Caco-2 (cell line): ENCODE measurements at regions not wholly inside any gene's neighbourhood (a gene's known extent, or its start where the extent isn't known, plus 50 kb on each side); places are given as distances from the start of the nearest gene placed in this dataset.

ENCODE experiments used
- BruUV-seq: library from RNA; stranded (reverse); fragments of 400-500 nt; replicated peaks from 2 replicates; lab custom pipeline; 2021; lab: Mats Ljungman, UMichigan
- CTCF ChIA-PET: fragments of 300-600 bp; sonication (Branson Sonifier 250); formaldehyde crosslinking; loops from one replicate; lab custom pipeline; 2022; ENCODE audit warnings: antibody characterized with exemption; lab: Charles Lee
- POLR2A ChIA-PET: fragments of 300-600 bp; sonication (Branson Sonifier 250); formaldehyde crosslinking; loops from one replicate; lab custom pipeline; 2022; ENCODE audit warnings: antibody characterized with exemption; lab: Charles Lee
- DNase-seq, 2 experiments: peaks; one replicate each; pipeline versions ENCODE4 v3.0.0 to v3.0.0-alpha.2; 2020 to 2022
- H3K27me3 ChIP-seq: replicated peaks from 2 replicates; pipeline ENCODE4 v1.6.0; 2011; ENCODE audit warnings: low read length; ENCODE audit not compliant: control insufficient read depth, insufficient read depth
- H3K36me3 ChIP-seq: 2 replicates; pipeline ENCODE4 v1.5.1; 2011; ENCODE audit warnings: low read length; ENCODE audit not compliant: control insufficient read depth, insufficient read depth
- H3K4me1 ChIP-seq: fragments of 250-450 bp; sonication (Bioruptor Pico); 2 replicates; pipeline ENCODE4 v1.5.1; 2020; ENCODE audit warnings: mild to moderate bottlenecking
- H3K4me3 ChIP-seq: 2 replicates; pipeline ENCODE4 v1.5.1; 2011; ENCODE audit warnings: low read depth, mild to moderate bottlenecking, control low read depth, low read length
- H3K9me3 ChIP-seq: fragments of 250-450 bp; sonication (Bioruptor Pico); 2 replicates; pipeline ENCODE4 v1.5.1; 2020; ENCODE audit warnings: mild to moderate bottlenecking, moderate library complexity
- H3K27ac Mint-ChIP-seq: one replicate; pipeline ENCODE4 v1.8.0; 2022; ENCODE audit warnings: mixed read lengths; ENCODE audit not compliant: unreplicated experiment
- H3K27me3 Mint-ChIP-seq: one replicate; pipeline ENCODE4 v1.8.0; 2022; ENCODE audit warnings: mixed read lengths; ENCODE audit not compliant: insufficient read depth, unreplicated experiment
- H3K36me3 Mint-ChIP-seq: one replicate; pipeline ENCODE4 v1.8.0; 2022; ENCODE audit warnings: mild to moderate bottlenecking, mixed read lengths; ENCODE audit not compliant: insufficient read depth, unreplicated experiment
- H3K4me1 Mint-ChIP-seq: one replicate; pipeline ENCODE4 v1.8.0; 2022; ENCODE audit warnings: low read depth, mixed read lengths; ENCODE audit not compliant: unreplicated experiment
- H3K4me3 Mint-ChIP-seq: one replicate; pipeline ENCODE4 v1.8.0; 2022; ENCODE audit warnings: mild to moderate bottlenecking, moderate library complexity, mixed read lengths; ENCODE audit not compliant: unreplicated experiment
- H3K9me3 Mint-ChIP-seq: one replicate; pipeline ENCODE4 v1.8.0; 2022; ENCODE audit warnings: mixed read lengths; ENCODE audit not compliant: unreplicated experiment
- CTCF ChIP-seq, 2 experiments: fragments of 200-600 bp in 1 of 2; IDR thresholded peaks; 1 replicate in 1 of 2; 2 replicates in 1 of 2; pipeline versions ENCODE4 v1.5.1 to v1.8.0; 2011 to 2022; ENCODE audit warnings: antibody characterized with exemption in 1 of 2, control low read depth in 1 of 2, inconsistent platforms in 1 of 2, low read depth in 1 of 2, low read length in 1 of 2, mild to moderate bottlenecking in 1 of 2, moderate library complexity in 1 of 2; ENCODE audit not compliant: insufficient read depth in 1 of 2, severe bottlenecking in 1 of 2, unreplicated experiment in 1 of 2
- intact Hi-C: fragments of 100-400 bp; cut with micrococcal nuclease; formaldehyde crosslinking; loops from one replicate; pipeline ENCODE4 v1.10.0; 2022; ENCODE audit not compliant: unreplicated experiment

GRCh38 chr9:71472400-71472799 lies 295.9 kb downstream of the CEMIP2 start:
- BruUV-seq, result no TSS peak
- H3K9me3 Mint-ChIP-seq, result no peaks in the 10 kb centered on the region
- intact Hi-C loops, result no loop called here
- no peaks in the 10 kb centered on the region for H3K4me1 Mint-ChIP-seq
- H3K4me3 Mint-ChIP-seq, result no peak overlapping the region
- no peaks in the 10 kb centered on the region for H3K4me1 ChIP-seq
- H3K9me3 ChIP-seq, result no peaks in the 10 kb centered on the region
- no peak for DNase-seq
- no peak overlapping the region for H3K4me3 ChIP-seq
- H3K36me3 Mint-ChIP-seq, result no peaks in the 10 kb centered on the region
- H3K27me3 Mint-ChIP-seq, result no peaks in the 10 kb centered on the region
- no peaks in the 10 kb centered on the region for H3K27me3 ChIP-seq
- no peak overlapping the region for H3K27ac Mint-ChIP-seq
- CTCF ChIA-PET, result no interaction called here
- POLR2A ChIA-PET, result no interaction called here
- no peak for TF ChIP-seq CTCF (IDR thresholded peaks at IDR 0.05; ENCODE audit: insufficient read depth in 1 of 2, low read depth in 1 of 2, low read length in 1 of 2, severe bottlenecking in 1 of 2, unreplicated experiment in 1 of 2)
- no peaks in the 10 kb centered on the region for H3K36me3 ChIP-seq

GRCh38 chr9:71465392-71465791 lies 302.9 kb downstream of the CEMIP2 start:
- Histone ChIP-seq H3K4me3 (no peak overlapping the region), H3K9me3 (no peaks in the 10 kb centered on the region), H3K27me3 (no peaks in the 10 kb centered on the region), H3K4me1 (no peaks in the 10 kb centered on the region), H3K36me3 (no peaks in the 10 kb centered on the region)
- Mint-ChIP-seq H3K36me3 (no peaks in the 10 kb centered on the region), H3K27ac (no peak overlapping the region), H3K4me3 (no peak overlapping the region), H3K4me1 (no peaks in the 10 kb centered on the region), H3K9me3 (no peaks in the 10 kb centered on the region), H3K27me3 (no peaks in the 10 kb centered on the region)
- intact Hi-C loops, result no loop called here
- CTCF ChIA-PET, result no interaction called here
- TF ChIP-seq CTCF (IDR thresholded peaks at IDR 0.05; ENCODE audit: insufficient read depth in 1 of 2, low read depth in 1 of 2, low read length in 1 of 2, severe bottlenecking in 1 of 2, unreplicated experiment in 1 of 2), result no peak
- no TSS peak for BruUV-seq
- POLR2A ChIA-PET, result no interaction called here
- DNase-seq, result no peak

GRCh38 chr9:71459082-71459481 lies 309.2 kb downstream of the CEMIP2 start:
- no peaks in the 10 kb centered on the region for H3K9me3 ChIP-seq
- Mint-ChIP-seq H3K27ac (no peak overlapping the region), H3K4me3 (no peak overlapping the region), H3K4me1 (no peaks in the 10 kb centered on the region), H3K9me3 (no peaks in the 10 kb centered on the region), H3K36me3 (no peaks in the 10 kb centered on the region), H3K27me3 (no peaks in the 10 kb centered on the region)
- no peaks in the 10 kb centered on the region for H3K4me1 ChIP-seq
- no peaks in the 10 kb centered on the region for H3K36me3 ChIP-seq
- intact Hi-C loops, result no loop called here
- CTCF ChIA-PET, result no interaction called here
- DNase-seq, result no peak
- POLR2A ChIA-PET, result no interaction called here
- H3K4me3 ChIP-seq, result no peak overlapping the region
- no peaks in the 10 kb centered on the region for H3K27me3 ChIP-seq
- BruUV-seq, result no TSS peak
- no peak for TF ChIP-seq CTCF (IDR thresholded peaks at IDR 0.05; ENCODE audit: insufficient read depth in 1 of 2, low read depth in 1 of 2, low read length in 1 of 2, severe bottlenecking in 1 of 2, unreplicated experiment in 1 of 2)
